OCI-LY3 (cell line): ENCODE measurements at regions not wholly inside any gene's neighbourhood (a gene's known extent, or its start where the extent isn't known, plus 50 kb on each side); places are given as distances from the start of the nearest gene placed in this dataset.

Experiments used
- H2AFZ ChIP-seq: fragments of 200-600, 300-600 bp; shearing (Covaris generic); 2 replicates; pipeline ENCODE4 v1.6.0; 2014; ENCODE audit warnings: antibody characterized with exemption, low read depth, low read length
- H3K27ac ChIP-seq: fragments of 200-600, 300-600 bp; sonication (generic); 2 replicates; pipeline ENCODE4 v1.5.1; 2014; ENCODE audit warnings: mild to moderate bottlenecking, low read length, moderate library complexity, mixed read lengths
- H3K27me3 ChIP-seq: fragments of 200-600, 300-600 bp; sonication (generic); 2 replicates; pipeline ENCODE4 v1.6.1; 2014; ENCODE audit warnings: low read depth, low read length, mixed read lengths
- H3K36me3 ChIP-seq: fragments of 200-600, 300-600 bp; sonication (generic); replicated peaks from 2 replicates; pipeline ENCODE3; 2014; ENCODE audit warnings: low read depth, low read length, mixed read lengths
- H3K4me1 ChIP-seq: fragments of 300-600, 200-600 bp; sonication (generic); 2 replicates; pipeline ENCODE4 v1.6.1; 2014; ENCODE audit warnings: low read length, mixed read lengths
- H3K4me2 ChIP-seq: fragments of 200-600, 300-600 bp; sonication (generic); 2 replicates; pipeline ENCODE4 v1.6.1; 2014; ENCODE audit warnings: low read length, mixed read lengths
- H3K4me3 ChIP-seq: fragments of 300-600, 200-600 bp; sonication (generic); 2 replicates; pipeline ENCODE4 v1.5.1; 2014; ENCODE audit warnings: antibody characterized with exemption, mild to moderate bottlenecking, low read length, moderate library complexity
- H3K79me2 ChIP-seq: fragments of 300-600, 200-600 bp; shearing (Covaris generic); 2 replicates; pipeline ENCODE4 v1.6.1; 2014; ENCODE audit warnings: mild to moderate bottlenecking, low read length, mixed read lengths
- H3K9ac ChIP-seq: fragments of 300-600, 200-600 bp; shearing (Covaris generic); 2 replicates; pipeline ENCODE4 v1.6.0; 2014; ENCODE audit warnings: mild to moderate bottlenecking, low read length, moderate library complexity
- H3K9me3 ChIP-seq: fragments of 200-600, 300-600 bp; shearing (Covaris generic); 2 replicates; pipeline ENCODE4 v1.6.1; 2014; ENCODE audit warnings: low read length, mixed read lengths; ENCODE audit not compliant: insufficient read depth
- H4K20me1 ChIP-seq: fragments of 200-600, 300-600 bp; sonication (generic); 2 replicates; pipeline ENCODE4 v1.6.1; 2016; ENCODE audit warnings: low read length, mixed read lengths; ENCODE audit not compliant: insufficient read depth
- EZH2phosphoT487 ChIP-seq: fragments of 200-600 bp; shearing (Covaris generic); IDR thresholded peaks from 2 replicates; pipeline ENCODE4 v1.6.1; 2018; ENCODE audit warnings: antibody characterized with exemption, mixed run types, low read depth
- TF ChIP-seq, protein P1 (sequence below): fragments of 200-600, 300-600 bp; sonication (generic); IDR thresholded peaks from 2 replicates; pipeline ENCODE4 v1.5.1; 2014; ENCODE audit warnings: antibody characterized with exemption, low read length, low read depth

DNA sequence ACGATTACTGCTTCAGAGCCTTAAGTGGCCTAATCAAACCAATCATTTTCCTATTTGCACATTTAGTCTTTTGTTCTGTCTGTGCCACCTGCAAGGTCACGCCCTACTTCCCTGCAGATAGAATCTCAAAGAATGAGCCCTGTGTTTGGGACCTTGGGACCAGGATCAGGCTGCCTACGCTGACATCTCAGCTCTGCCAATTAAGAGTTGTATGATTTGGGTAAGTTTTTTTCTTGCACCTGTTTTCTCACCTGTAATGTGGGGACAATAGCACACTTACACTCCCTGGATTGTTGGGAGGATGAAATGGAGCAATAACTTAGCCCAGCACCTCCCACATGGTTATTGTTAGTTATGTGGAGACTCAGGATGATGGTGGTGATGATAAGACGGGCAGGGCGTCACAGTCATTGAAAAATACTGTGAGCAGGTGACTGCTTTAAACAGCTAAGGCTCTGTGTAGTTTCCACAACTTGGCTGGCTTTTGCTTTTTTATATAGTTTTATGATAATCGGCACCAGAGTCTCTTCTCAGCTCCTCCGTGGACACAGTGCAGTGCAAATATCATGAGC is 155.0 kb downstream of the ADAMTS15 start:
- Histone ChIP-seq H3K4me2 (no peak overlapping the region), H3K79me2 (no peaks in the 10 kb centered on the region)

DNA sequence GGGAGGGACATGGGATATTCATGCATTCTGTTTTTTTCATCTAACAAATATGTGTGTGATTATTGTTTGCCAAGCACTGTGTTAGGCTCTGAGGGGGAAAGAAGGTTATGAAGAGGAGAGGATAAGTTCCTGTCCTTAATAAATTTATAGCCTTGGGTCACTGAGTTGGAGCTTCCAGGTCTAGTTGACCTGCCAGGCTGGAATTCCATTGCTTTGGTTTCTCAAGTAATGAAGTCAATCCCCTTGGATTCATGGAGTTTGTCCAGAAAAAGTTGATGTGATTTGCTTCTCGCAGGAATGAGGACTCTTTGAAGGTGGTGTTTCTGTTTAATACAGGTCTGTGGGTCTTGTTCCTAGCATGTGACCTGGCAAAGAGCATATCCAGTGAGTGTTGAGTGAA is 156.2 kb downstream of the ADAMTS15 start:
- no peak overlapping the region for H3K4me3 ChIP-seq

More for the DNA sequence above, 155.0 kb downstream of the ADAMTS15 start:
- no peak overlapping the region for H3K27ac ChIP-seq
- no peak overlapping the region for H3K9ac ChIP-seq
- no peaks in the 10 kb centered on the region for H3K36me3 ChIP-seq
- no peaks in the 10 kb centered on the region for H3K27me3 ChIP-seq
- H4K20me1 ChIP-seq, result no peaks in the 10 kb centered on the region
- no peak overlapping the region for H3K4me3 ChIP-seq
- no peaks in the 10 kb centered on the region for H3K4me1 ChIP-seq
- no peak for TF ChIP-seq EZH2phosphoT487
- TF ChIP-seq, protein P1, sequence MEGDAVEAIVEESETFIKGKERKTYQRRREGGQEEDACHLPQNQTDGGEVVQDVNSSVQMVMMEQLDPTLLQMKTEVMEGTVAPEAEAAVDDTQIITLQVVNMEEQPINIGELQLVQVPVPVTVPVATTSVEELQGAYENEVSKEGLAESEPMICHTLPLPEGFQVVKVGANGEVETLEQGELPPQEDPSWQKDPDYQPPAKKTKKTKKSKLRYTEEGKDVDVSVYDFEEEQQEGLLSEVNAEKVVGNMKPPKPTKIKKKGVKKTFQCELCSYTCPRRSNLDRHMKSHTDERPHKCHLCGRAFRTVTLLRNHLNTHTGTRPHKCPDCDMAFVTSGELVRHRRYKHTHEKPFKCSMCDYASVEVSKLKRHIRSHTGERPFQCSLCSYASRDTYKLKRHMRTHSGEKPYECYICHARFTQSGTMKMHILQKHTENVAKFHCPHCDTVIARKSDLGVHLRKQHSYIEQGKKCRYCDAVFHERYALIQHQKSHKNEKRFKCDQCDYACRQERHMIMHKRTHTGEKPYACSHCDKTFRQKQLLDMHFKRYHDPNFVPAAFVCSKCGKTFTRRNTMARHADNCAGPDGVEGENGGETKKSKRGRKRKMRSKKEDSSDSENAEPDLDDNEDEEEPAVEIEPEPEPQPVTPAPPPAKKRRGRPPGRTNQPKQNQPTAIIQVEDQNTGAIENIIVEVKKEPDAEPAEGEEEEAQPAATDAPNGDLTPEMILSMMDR, result no peak
- H2AFZ ChIP-seq, result no peak overlapping the region
- H3K9me3 ChIP-seq, result no peaks in the 10 kb centered on the region

DNA sequence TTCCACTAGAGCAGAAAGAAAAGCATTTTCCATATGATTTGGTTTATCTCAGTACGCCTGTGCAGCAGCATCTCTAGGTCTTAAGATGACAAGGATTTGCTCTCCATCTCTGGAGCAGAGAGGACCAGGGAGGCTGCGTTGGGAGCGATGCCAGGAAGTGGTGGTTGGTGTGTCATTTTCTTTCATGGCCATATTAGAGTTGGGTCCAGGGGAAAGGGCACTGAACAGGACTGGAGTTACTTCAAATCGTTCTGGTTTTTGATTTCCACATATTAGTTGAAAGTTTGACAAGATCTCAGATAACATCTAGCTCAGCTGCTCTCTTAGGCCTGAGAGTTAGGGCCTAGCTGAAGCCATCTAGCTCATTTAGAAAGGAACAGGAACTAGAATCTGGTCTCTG is 157.7 kb downstream of the ADAMTS15 start:
- no peak overlapping the region for H2AFZ ChIP-seq
- no peaks in the 10 kb centered on the region for H3K27me3 ChIP-seq
- H3K27ac ChIP-seq, result no peak overlapping the region
- H3K79me2 ChIP-seq, result no peaks in the 10 kb centered on the region
- no peak overlapping the region for H3K9ac ChIP-seq
- H4K20me1 ChIP-seq, result no peaks in the 10 kb centered on the region
- TF ChIP-seq, protein P1, result no peak
- TF ChIP-seq EZH2phosphoT487, result no peak
- H3K4me3 ChIP-seq, result no peak overlapping the region
- H3K4me1 ChIP-seq, result no peaks in the 10 kb centered on the region
- no peak overlapping the region for H3K4me2 ChIP-seq
- no peaks in the 10 kb centered on the region for H3K36me3 ChIP-seq
- H3K9me3 ChIP-seq, result no peaks in the 10 kb centered on the region

More for the DNA sequence above, 156.2 kb downstream of the ADAMTS15 start:
- H3K4me1 ChIP-seq, result no peaks in the 10 kb centered on the region
- H3K79me2 ChIP-seq, result no peaks in the 10 kb centered on the region
- no peaks in the 10 kb centered on the region for H3K27me3 ChIP-seq
- H3K4me2 ChIP-seq, result no peak overlapping the region
- H3K9ac ChIP-seq, result no peak overlapping the region
- H3K9me3 ChIP-seq, result no peaks in the 10 kb centered on the region
- H3K27ac ChIP-seq, result no peak overlapping the region
- no peak overlapping the region for H2AFZ ChIP-seq
- no peak for TF ChIP-seq EZH2phosphoT487
- TF ChIP-seq, protein P1, result no peak
- no peaks in the 10 kb centered on the region for H4K20me1 ChIP-seq
- no peaks in the 10 kb centered on the region for H3K36me3 ChIP-seq

DNA sequence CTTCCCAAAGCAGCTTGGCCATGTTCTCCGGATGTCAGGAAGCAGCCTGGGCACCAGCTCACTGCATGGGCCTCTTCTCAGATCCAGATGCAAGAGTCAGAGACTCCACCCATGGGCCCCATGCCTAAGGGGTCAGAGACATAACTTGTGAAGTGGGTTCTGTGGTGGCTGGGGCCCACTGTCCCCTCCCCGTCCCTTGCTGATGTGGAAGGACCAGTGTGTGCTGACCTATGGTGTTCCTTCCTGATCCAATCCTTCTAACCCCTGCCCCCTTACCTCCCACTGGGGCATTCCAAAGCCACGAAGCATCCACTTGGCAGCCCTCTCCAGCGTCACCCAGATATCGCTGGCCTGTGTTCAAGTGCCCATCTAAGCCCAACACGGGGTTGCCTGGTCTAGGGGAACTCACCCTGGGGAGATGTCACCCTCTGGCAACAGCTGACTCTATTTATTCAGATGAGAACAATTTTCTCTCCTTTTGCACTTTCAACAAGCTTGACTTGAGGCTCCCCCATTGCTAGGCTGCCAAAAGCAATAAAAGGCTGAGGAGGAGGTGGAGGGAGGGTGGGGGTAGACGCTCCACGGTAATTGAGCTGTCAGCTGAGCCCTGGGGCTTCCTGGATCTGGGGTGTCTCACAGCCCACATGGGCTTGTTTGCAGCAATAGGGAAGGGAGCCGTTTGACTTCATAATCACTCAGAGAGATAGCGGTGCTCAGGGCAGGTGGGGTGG is 158.5 kb downstream of the ADAMTS15 start:
- Histone ChIP-seq H2AFZ (no peak overlapping the region), H4K20me1 (no peaks in the 10 kb centered on the region), H3K9me3 (no peaks in the 10 kb centered on the region), H3K36me3 (no peaks in the 10 kb centered on the region), H3K4me3 (no peak overlapping the region), H3K79me2 (no peaks in the 10 kb centered on the region), H3K4me1 (no peaks in the 10 kb centered on the region), H3K4me2 (no peak overlapping the region), H3K9ac (no peak overlapping the region), H3K27ac (no peak overlapping the region), H3K27me3 (no peaks in the 10 kb centered on the region)
- TF ChIP-seq, protein P1, result no peak
- no peak for TF ChIP-seq EZH2phosphoT487
